ENCODE measurements at regions not wholly inside any gene's neighbourhood (a gene's known extent, or its start where the extent isn't known, plus 50 kb on each side); places are given as distances from the start of the nearest gene placed in this dataset.
"Not testable (repeated sequence)": the region's sequence is repeated elsewhere in the genome, so short reads cannot be mapped to it uniquely, and the experiment has no call there.

GRCh38 chr3:3429841-3430240 is 250.3 kb upstream of the CRBN start:
- CTCF ChIA-PET: no interaction called here
- no peaks in the 10 kb centered on the region for H3K36me3 Mint-ChIP-seq (ENCODE audit: low read depth)
- H3K27ac Mint-ChIP-seq: no peak overlapping the region
- H3K4me3 Mint-ChIP-seq: no peak overlapping the region
- H3K4me1 Mint-ChIP-seq: no peaks in the 10 kb centered on the region
- no peaks in the 10 kb centered on the region for H3K27me3 Mint-ChIP-seq
- no peak for DNase-seq
- no peaks in the 10 kb centered on the region for H3K9me3 Mint-ChIP-seq
- POLR2A ChIA-PET: no interaction called here

DNA sequence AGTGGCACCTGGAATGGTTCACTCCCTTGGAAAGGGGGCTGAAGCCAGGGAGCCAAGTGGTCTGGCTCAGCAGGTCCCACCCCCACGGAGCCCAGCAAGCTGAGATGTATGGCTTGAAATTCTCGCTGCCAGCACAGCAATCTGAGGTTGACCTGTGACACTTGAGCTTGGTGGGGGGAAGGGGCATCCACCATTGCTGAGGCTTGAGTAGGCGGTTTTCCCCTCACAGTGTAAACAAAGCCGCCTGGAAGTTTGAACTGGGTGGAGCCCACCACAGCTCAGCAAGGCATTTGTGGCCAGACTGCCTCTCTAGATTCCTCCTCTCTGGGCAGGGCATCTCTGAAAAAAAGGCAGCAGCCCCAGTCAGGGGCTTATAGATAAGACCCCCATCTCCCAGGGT is 228.2 kb upstream of the CRBN start:
- CTCF ChIA-PET; H3K27ac Mint-ChIP-seq; H3K4me3 Mint-ChIP-seq; DNase-seq; H3K9me3 Mint-ChIP-seq; POLR2A ChIA-PET; H3K4me1 Mint-ChIP-seq; H3K36me3 Mint-ChIP-seq (ENCODE audit: low read depth); H3K27me3 Mint-ChIP-seq: not testable (repeated sequence)

DNA sequence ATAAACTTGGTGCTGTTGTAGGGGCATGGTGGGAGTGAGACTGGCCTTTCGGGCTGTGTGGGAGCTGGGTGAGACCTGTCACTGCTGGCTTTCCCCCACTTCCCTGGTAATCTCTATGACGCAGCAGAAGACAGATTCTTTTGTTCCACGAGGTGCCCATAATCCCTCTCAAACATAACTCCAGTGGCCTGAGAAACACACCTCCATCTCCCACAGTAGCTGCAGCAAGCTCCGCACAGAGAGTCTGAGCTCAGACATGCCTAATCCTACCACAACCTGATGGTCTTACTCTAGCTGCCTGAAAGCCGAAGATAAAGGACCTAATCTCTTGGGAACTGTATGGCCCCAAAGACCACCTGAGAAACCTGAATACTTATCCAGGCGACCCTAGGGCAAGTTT is 225.6 kb upstream of the CRBN start:
- no peak overlapping the region for H3K27ac Mint-ChIP-seq
- H3K36me3 Mint-ChIP-seq (ENCODE audit: low read depth): no peaks in the 10 kb centered on the region
- ChIA-PET CTCF (no interaction called here), POLR2A (no interaction called here)
- no peaks in the 10 kb centered on the region for H3K4me1 Mint-ChIP-seq
- H3K4me3 Mint-ChIP-seq: no peak overlapping the region
- no peaks in the 10 kb centered on the region for H3K27me3 Mint-ChIP-seq
- H3K9me3 Mint-ChIP-seq: peaks cover 4% of the 10 kb centered on the region
- no peak for DNase-seq

DNA sequence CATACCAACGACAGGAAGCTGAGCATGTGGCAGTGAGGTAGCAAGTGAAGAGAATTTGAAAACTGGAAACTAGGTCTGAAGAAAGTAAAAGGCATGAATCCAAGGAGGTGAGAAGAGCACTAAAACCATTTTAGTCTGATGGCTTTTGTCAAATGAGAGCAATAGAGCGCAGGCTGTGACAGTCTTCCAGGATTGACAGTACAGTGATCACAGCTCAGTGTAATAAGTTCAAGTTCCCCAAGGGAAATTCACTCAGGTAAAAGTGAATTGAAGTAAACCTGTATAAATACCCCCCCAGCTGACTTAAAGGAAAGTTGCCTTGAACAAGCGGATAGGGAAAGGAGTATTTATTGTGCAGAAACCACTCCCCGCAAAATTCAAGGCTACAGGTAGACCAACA is 224.2 kb upstream of the CRBN start:
- no peak overlapping the region for H3K27ac Mint-ChIP-seq

GRCh38 chr3:3392946-3393345 is 213.5 kb upstream of the CRBN start:
- no peaks in the 10 kb centered on the region for H3K27me3 Mint-ChIP-seq
- no peaks in the 10 kb centered on the region for H3K4me1 Mint-ChIP-seq
- ChIA-PET CTCF (no interaction called here), POLR2A (no interaction called here)
- no peaks in the 10 kb centered on the region for H3K36me3 Mint-ChIP-seq (ENCODE audit: low read depth)
- no peak for DNase-seq
- H3K9me3 Mint-ChIP-seq: no peaks in the 10 kb centered on the region
- no peak overlapping the region for H3K4me3 Mint-ChIP-seq
- H3K27ac Mint-ChIP-seq: no peak overlapping the region

More for the DNA sequence above, 224.2 kb upstream of the CRBN start:
- H3K27me3 Mint-ChIP-seq: no peaks in the 10 kb centered on the region
- POLR2A ChIA-PET: no interaction called here
- no peaks in the 10 kb centered on the region for H3K4me1 Mint-ChIP-seq
- CTCF ChIA-PET: no interaction called here
- DNase-seq: no peak
- H3K9me3 Mint-ChIP-seq: peaks cover 5% of the 10 kb centered on the region
- no peak overlapping the region for H3K4me3 Mint-ChIP-seq
- no peaks in the 10 kb centered on the region for H3K36me3 Mint-ChIP-seq (ENCODE audit: low read depth)

DNA sequence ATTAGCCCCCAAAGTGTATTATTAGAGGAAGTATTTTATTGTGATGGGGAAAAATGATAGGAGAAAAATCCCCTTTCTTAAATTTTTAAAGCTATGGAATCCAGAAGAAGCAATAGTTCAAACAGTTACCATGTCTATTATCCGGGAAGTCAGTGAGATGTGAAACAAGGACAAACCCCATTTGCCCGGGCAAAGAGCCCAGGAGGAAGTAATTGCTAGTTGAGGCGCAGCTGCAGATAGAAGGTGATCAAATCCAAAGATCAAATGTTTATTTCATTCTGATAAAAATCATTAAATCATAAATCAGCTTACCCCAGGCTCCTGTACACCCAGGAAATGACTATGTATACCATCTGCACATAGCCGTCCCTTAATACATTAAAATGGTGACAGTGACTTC is 204.0 kb upstream of the CRBN start:
- H3K4me1 Mint-ChIP-seq: no peaks in the 10 kb centered on the region
- H3K27me3 Mint-ChIP-seq: no peaks in the 10 kb centered on the region
- no peak overlapping the region for H3K4me3 Mint-ChIP-seq
- DNase-seq: no peak
- POLR2A ChIA-PET: no interaction called here
- CTCF ChIA-PET: no interaction called here
- H3K36me3 Mint-ChIP-seq (ENCODE audit: low read depth): no peaks in the 10 kb centered on the region
- no peaks in the 10 kb centered on the region for H3K9me3 Mint-ChIP-seq
- no peak overlapping the region for H3K27ac Mint-ChIP-seq

DNA sequence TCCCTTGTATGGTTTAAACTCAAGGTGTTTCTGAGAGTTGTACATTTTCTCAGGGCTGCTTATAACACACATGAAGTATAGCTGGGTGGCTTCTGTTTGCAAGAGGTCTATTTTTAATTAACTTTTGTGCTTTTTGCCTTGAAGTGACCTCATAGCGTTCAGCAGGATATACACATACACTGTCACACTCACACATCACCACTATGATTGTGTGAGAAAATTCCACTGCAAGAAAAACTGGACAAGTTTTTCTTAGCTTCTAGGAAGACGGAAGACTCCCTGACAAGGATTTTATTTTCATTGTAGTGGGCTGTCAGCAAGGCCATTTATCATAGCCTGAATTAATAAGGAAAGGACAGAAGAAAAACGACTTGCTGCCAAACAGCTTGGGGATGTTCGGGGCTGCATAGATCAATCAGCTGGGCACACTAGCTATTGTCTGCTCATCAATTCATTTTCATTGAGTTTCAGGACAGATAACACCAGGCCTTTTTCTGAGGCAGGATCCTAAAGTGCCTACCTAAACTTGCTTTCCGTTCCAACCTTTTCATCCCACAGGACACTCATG is 192.8 kb upstream of the CRBN start:
- no peak overlapping the region for H3K4me3 Mint-ChIP-seq
- POLR2A ChIA-PET: no interaction called here
- H3K9me3 Mint-ChIP-seq: peaks cover 4% of the 10 kb centered on the region
- no peaks in the 10 kb centered on the region for H3K36me3 Mint-ChIP-seq (ENCODE audit: low read depth)
- no peak overlapping the region for H3K27ac Mint-ChIP-seq
- CTCF ChIA-PET: no interaction called here
- DNase-seq: no peak
- no peaks in the 10 kb centered on the region for H3K4me1 Mint-ChIP-seq
- no peaks in the 10 kb centered on the region for H3K27me3 Mint-ChIP-seq

- CTCF ChIA-PET: no interaction called here
- Mint-ChIP-seq H3K27ac (no peak overlapping the region), H3K4me3 (no peak overlapping the region), H3K36me3 (ENCODE audit: low read depth) (no peaks in the 10 kb centered on the region), H3K9me3 (no peaks in the 10 kb centered on the region), H3K4me1 (no peaks in the 10 kb centered on the region), H3K27me3 (no peaks in the 10 kb centered on the region)
- POLR2A ChIA-PET: no interaction called here
- no peak for DNase-seq
Observed at GRCh38 chr3:3368306-3368705, 188.8 kb upstream of the CRBN start.

- CTCF ChIA-PET: interaction anchor here (0.6 kb wide), 1 partner anchor 362 kb away, joined by 3 read pairs; no protein-coding TSS in a partner anchor
- no peak overlapping the region for H3K27ac Mint-ChIP-seq
- no peaks in the 10 kb centered on the region for H3K4me1 Mint-ChIP-seq
- no peaks in the 10 kb centered on the region for H3K27me3 Mint-ChIP-seq
- DNase-seq: no peak
- no peaks in the 10 kb centered on the region for H3K9me3 Mint-ChIP-seq
- no peaks in the 10 kb centered on the region for H3K36me3 Mint-ChIP-seq (ENCODE audit: low read depth)
- POLR2A ChIA-PET: no interaction called here
- H3K4me3 Mint-ChIP-seq: no peak overlapping the region
Observed at GRCh38 chr3:3366386-3366785, 186.9 kb upstream of the CRBN start.

- Mint-ChIP-seq H3K27ac (no peak overlapping the region), H3K4me3 (no peak overlapping the region), H3K27me3 (no peaks in the 10 kb centered on the region), H3K36me3 (ENCODE audit: low read depth) (no peaks in the 10 kb centered on the region), H3K9me3 (no peaks in the 10 kb centered on the region), H3K4me1 (no peaks in the 10 kb centered on the region)
- CTCF ChIA-PET: interaction anchor here (0.6 kb wide), 1 partner anchor 363 kb away, joined by 3 read pairs; no protein-coding TSS in a partner anchor
- POLR2A ChIA-PET: no interaction called here
- DNase-seq: no peak
Observed at GRCh38 chr3:3365716-3366115, 186.2 kb upstream of the CRBN start.

- Mint-ChIP-seq H3K4me3 (no peak overlapping the region), H3K27ac (no peak overlapping the region), H3K9me3 (no peaks in the 10 kb centered on the region), H3K4me1 (no peaks in the 10 kb centered on the region), H3K36me3 (ENCODE audit: low read depth) (no peaks in the 10 kb centered on the region), H3K27me3 (no peaks in the 10 kb centered on the region)
- ChIA-PET POLR2A (no interaction called here), CTCF (no interaction called here)
- DNase-seq: no peak
Observed at GRCh38 chr3:3356846-3357245, 177.4 kb upstream of the CRBN start.

GRCh38 chr3:3355442-3355841 is 176.0 kb upstream of the CRBN start:
- POLR2A ChIA-PET: no interaction called here
- no peaks in the 10 kb centered on the region for H3K9me3 Mint-ChIP-seq
- H3K4me3 Mint-ChIP-seq: no peak overlapping the region
- H3K27ac Mint-ChIP-seq: no peak overlapping the region
- CTCF ChIA-PET: no interaction called here
- no peaks in the 10 kb centered on the region for H3K4me1 Mint-ChIP-seq
- no peak for DNase-seq
- H3K27me3 Mint-ChIP-seq: no peaks in the 10 kb centered on the region
- H3K36me3 Mint-ChIP-seq (ENCODE audit: low read depth): no peaks in the 10 kb centered on the region

DNA sequence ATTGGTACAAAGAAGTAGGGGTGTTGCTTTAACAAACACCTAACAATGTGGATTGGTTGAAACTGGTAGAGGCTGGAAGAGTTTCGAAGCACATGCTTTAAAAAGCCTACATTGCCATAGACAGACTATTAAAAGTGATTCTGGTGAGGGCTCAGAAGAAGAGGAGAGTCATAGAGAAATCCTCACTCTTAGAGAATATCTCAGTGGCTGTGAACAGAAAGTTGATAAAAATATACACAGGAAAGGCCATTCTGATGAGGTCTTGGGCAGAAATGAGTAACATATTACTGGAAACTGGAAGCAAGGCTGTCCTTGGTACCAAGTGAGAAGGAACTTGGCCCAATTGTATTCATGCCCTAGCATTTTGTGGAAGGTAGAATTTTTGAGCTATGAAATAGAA is 173.7 kb upstream of the CRBN start:
- no peaks in the 10 kb centered on the region for H3K36me3 Mint-ChIP-seq (ENCODE audit: low read depth)
- no peaks in the 10 kb centered on the region for H3K4me1 Mint-ChIP-seq
- H3K27me3 Mint-ChIP-seq: no peaks in the 10 kb centered on the region
- ChIA-PET CTCF (no interaction called here), POLR2A (no interaction called here)
- no peaks in the 10 kb centered on the region for H3K9me3 Mint-ChIP-seq
- H3K4me3 Mint-ChIP-seq: no peak overlapping the region
- DNase-seq: no peak
- H3K27ac Mint-ChIP-seq: no peak overlapping the region

DNA sequence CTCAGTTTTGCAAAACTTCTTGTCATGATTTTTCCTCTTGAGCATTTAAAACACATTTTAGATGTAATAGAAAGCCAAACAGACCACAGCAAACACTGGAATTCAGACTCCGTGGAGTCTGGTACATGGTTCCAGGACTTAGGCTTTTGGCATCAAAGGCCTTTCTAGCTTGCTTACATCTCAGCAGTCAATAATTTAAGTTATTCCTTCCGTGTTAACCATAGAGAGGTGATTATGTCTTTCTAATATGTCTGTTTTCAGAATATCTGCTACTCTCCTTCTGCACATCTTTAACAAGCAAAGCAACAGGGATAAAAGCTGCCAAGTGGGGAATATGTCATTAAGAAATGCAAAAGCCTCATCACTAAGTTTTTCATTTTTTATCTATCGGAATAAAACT is 171.7 kb upstream of the CRBN start:
- no peaks in the 10 kb centered on the region for H3K9me3 Mint-ChIP-seq

GRCh38 chr3:3347056-3347455 is 167.6 kb upstream of the CRBN start:
- CTCF ChIA-PET; H3K4me1 Mint-ChIP-seq; POLR2A ChIA-PET; H3K27ac Mint-ChIP-seq; DNase-seq; H3K36me3 Mint-ChIP-seq (ENCODE audit: low read depth); H3K4me3 Mint-ChIP-seq; H3K9me3 Mint-ChIP-seq; H3K27me3 Mint-ChIP-seq: not testable (repeated sequence)

More for the DNA sequence above, 171.7 kb upstream of the CRBN start:
- H3K36me3 Mint-ChIP-seq (ENCODE audit: low read depth): no peaks in the 10 kb centered on the region
- no peaks in the 10 kb centered on the region for H3K4me1 Mint-ChIP-seq
- no peaks in the 10 kb centered on the region for H3K27me3 Mint-ChIP-seq
- no peak for DNase-seq
- ChIA-PET POLR2A (no interaction called here), CTCF (no interaction called here)
- no peak overlapping the region for H3K27ac Mint-ChIP-seq
- no peak overlapping the region for H3K4me3 Mint-ChIP-seq

Measured in activated CD4-positive, alpha-beta T cell treated with anti-CD3 and anti-CD28 coated beads, Interleukin-2, amount 10 ng/mL, durations not matched to agents 7 days and 5 days (primary cell).